ENCODE measurements at regions not wholly inside any gene's neighbourhood (a gene's known extent, or its start where the extent isn't known, plus 50 kb on each side); places are given as distances from the start of the nearest gene placed in this dataset.
"Not testable (repeated sequence)": the region's sequence is repeated elsewhere in the genome, so short reads cannot be mapped to it uniquely, and the experiment has no call there.

DNA sequence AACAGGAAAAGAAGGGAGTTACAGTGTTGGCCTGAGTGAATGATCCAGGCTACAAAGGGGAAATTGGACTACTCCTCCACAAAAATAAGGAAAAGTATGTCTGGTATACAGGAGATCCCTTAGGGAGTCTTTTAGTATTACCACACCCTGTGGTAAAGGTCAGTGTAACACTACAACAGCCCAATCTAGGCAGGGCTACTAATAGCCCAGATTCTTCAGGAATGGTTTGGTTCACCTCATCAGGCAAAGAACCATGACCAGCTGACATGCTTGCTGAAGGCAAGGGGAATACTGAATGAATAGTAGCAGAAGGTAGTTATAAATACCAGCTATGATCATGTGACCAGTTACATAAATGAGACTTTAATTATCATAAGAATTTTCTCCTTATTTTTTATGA, 372.6 kb upstream of the ATP11B start:
- DNase-seq = no peak

DNA sequence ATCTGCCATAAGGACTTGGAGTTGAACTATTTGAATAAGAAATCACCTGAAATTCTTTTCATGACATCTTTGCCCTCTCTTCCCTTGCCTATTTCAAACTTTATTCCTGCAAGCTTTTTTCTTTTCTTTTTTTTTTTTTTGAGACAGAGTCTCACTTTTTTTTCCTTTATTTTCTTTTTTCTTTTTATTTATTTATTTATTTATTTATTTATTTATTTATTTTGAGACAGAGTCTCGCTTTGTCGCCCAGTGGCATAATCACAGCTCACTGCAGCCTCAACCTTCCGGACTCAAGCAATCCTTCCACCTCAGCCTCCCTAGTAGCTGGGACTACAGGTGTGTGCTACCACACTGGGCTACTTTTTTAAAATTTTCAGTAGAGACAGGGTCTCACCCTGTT, 369.3 kb upstream of the ATP11B start:
- DNase-seq = no peak

DNA sequence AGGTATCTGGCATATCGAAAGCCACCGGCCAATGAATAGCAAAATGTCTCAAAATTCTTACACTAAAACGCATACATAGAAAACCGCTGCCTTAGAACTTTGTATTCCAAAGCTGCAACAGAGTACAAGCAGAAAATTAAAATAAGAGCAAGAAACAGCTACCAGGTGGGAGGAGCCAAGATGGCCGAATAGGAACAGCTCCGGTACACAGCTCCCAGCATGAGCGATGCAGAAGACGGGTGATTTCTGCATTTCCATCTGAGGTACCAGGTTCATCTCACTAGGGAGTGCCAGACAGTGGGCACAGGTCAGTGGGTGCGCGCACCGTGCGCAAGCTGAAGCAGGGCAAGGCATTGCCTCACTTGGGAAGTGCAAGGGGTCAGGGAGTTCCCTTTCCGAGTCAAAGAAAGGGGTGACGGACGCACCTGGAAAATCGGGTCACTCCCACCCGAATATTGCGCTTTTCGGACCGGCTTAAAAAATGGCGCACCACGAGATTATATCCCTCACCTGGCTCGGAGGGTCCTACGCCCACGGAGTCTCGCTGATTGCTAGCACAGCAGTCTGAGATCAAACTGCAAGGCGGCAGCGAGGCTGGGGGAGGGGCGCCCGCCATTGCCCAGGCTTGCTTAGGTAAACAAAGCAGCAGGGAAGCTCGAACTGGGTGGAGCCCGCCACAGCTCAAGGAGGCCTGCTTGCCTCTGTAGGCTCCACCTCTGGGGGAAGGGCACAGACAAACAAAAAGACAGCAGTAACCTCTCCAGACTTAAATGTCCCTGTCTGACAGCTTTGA, 367.2 kb upstream of the ATP11B start:
- DNase-seq = not testable (repeated sequence)

DNA sequence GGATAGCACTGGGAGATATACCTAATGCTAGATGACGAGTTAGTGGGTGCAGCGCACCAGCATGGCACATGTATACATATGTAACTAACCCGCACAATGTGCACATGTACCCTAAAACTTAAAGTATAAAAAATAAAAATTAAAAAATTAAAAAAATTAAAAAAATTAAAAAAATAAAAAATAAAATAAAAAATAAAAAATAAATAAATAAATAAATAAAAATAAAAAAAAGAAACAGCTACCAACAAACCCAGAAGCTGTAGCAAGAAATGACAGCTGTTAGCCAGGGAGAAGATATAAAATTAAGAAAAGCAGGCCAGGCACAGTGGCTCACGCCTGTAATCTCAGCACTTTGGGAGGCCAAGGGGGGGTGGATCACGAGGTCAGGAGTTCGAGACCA, 361.3 kb upstream of the ATP11B start:
- not testable (repeated sequence) for DNase-seq

DNA sequence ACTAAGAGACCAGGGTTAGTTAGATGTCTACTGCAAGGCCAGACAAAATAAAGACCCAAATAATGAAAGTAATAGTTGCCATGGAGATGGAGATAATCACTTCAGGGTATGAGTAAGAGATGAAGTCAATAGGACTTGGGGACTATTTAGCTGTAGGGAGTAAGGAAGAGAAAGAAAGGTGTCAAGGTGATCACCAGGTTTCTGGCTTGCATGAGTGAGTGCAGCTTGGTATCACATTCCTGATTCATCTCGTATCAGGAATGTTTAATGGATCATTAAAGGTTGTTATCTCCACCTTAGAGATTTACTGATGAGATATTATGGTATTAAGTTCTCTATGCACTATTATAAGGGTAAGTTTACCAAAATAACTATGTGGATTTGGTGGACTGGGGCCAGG, 357.4 kb upstream of the ATP11B start:
- DNase-seq = no peak

DNA sequence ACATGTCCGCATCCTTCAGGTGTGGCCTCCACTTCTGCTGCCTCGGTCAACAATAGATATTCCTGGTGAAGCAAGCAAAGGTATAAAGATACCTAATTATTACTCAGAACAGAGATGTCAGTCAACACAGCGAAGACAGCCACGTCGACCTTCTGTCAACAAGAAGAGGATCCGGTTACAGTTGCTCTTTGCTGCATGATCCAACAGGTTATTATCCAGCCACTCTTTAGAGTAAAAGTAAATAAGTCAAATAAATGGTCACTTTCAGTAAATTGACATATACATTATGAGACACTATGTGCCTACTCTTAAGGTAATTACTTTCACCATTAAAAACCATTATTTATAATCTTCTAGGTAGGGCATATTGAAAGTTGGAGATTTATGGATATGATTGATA, 356.8 kb upstream of the ATP11B start:
- DNase-seq = no peak

DNA sequence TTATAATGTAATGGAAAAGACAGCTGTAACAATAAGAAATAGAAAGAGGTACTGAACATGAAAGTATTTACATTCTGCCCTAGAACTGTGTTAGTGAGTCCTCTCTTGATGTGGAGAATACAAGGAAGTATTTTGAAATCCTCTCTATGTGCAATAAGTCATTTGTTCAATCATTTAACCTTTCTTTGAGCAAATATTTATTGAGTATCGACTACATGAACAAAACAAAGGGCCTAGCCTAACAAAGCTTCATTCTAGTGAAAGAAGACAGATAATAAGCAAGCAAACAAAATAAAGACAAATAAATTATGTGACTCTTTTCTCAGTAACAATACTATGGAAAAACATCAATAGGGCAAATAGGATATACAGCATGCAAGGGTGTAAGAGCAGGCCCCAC, 354.9 kb upstream of the ATP11B start:
- DNase-seq = no peak

DNA sequence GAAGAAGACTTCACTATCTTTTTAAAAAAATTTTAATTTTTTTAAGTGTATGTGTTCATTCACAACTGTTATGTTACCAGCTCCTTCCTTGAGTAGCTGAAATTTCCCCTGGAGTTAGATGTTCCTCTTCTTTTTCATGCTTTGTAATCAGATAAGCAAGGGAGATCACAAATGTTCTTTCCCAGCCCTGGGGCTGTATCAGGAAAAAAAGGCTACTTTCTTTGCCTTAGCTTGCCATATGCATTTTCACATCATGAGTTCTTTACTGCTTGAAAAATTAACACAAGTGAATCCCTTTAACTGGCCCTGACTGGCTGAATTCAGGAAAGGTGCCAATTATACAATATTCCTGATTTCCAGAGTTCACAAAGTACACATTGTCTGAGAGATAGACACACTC, 353.2 kb upstream of the ATP11B start:
- DNase-seq = no peak

DNA sequence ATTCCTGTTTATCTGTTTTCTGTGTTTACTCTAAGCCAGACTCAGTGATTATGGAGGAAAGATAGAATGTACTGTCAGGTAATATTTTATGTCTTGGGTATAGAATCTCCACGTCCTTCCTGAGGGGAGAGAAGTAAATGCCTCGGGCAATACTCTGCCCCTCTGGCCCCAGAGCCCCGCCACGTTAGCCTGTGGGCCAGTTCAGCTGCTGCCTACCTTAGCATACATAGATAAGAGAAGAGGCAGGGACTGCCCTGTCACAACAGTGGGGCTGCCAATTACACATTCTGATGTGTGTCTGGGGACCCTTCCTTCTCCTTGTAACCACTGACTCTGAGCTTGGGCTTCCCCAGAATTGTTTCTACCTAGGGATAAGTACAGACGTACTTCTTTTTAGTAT, 347.7 kb upstream of the ATP11B start:
- DNase-seq = no peak

DNA sequence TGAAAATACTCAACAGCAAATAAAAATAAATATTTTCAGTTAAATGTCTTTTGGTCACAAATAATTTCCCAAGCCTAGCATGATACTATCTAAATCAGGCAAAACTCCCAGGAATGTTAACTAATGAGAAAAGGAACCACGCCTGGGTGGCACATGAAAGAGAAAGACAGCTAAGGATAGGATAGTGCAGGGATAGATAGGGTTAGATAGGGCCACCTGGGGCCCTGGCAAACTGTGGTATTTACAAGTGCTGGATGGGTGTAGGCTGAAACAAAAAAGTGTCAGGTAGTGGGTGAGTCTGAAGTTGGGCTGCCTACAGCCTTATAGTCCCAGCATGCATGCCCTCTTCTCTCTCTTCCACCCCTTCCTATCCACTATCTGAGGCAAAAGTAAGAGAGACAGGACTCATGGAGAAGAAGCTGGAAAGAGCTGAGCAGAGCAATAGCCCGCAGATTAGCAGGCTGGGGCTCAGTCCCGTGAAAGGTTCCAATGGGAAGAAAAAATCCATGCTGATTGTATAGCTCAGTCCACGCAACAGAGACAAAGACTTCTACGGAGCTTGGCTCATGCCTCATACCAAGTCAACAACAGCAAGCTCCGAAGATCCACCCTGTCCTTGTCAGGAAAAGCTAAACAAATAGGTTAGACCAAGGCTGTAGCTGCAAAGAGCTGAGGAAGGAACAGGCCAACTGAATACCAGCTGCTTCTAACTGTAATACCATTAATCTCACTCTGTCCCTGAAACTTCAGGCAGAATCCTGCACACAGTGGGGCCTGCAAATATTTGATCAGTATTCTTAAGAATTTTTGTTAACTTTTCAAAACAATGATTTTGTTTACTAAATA, 342.1 kb upstream of the ATP11B start:
- no peak for DNase-seq

DNA sequence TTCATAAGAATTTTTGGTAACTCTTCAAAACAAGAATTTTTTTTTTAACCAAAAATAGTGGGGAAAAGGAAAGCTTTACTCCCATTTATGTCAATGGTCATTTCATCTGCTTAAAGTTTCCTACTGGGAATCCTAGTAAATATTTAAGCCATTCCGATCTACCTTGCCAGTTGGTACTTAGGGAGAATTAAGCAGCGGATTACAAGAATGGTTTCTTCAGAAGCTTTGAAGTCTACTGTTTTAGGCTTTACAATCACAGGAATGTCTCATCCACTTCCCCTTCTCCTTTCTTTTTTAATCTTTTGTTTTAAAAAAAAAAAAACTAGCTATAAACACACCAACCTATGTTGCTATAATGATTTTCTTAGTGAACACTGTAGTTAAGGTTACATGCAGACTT, 341.4 kb upstream of the ATP11B start:
- DNase-seq = no peak

DNA sequence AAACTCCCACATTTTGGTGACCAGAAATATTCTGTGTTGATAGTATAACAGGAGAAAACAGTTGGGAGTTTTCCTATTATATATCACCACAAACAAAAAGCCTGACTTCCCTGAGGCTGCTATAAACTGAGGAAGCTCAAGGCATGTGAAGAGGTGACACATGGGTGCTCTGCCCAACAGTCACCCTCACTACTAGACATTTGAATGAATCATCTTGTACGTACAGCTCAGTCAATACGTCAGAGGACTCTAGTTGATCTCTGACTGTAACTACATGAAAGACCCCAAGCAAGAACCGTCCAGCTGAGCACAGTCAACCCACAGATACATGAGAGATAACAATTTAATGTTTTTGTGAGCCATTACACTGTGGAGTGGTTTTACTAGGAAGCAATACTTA, 338.3 kb upstream of the ATP11B start:
- no peak for DNase-seq

DNA sequence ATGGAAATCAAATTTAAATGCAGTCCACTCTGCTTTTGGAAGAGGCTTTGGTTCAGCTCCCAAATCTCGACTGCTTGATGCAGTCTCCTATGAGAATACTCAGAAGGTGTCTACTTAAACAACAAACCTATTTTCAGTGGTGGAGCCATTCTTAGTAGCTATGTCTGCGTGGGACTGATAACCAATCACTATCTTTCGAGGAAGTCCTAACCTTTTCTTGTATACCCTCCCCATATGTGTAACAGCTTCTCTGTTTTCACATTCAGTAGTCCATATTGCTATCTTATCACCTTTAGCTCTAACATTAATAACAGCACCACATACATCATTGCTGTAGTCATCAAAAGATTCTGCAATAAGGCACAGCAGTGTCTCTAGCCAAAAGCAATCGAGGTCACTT, 333.0 kb upstream of the ATP11B start:
- DNase-seq = no peak

DNA sequence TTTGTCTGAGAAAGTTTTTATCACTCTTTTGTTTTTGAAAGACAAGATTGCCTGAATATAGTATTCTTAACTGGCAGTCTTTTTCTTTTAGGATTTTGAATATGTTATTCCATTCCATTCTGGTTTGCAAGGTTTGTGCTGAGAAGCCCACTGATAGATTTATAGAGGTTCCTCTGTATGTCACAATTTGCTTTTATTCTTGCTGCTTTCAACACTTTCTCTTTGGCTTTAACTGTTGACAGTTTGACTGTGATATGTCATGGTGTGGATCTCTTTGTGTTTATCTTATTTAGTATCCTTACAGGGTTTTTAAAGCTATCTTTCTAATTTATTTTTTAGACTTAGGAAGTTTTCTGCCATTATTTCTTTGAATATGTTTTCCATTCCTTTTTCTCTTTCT, 331.2 kb upstream of the ATP11B start:
- no peak for DNase-seq

DNA sequence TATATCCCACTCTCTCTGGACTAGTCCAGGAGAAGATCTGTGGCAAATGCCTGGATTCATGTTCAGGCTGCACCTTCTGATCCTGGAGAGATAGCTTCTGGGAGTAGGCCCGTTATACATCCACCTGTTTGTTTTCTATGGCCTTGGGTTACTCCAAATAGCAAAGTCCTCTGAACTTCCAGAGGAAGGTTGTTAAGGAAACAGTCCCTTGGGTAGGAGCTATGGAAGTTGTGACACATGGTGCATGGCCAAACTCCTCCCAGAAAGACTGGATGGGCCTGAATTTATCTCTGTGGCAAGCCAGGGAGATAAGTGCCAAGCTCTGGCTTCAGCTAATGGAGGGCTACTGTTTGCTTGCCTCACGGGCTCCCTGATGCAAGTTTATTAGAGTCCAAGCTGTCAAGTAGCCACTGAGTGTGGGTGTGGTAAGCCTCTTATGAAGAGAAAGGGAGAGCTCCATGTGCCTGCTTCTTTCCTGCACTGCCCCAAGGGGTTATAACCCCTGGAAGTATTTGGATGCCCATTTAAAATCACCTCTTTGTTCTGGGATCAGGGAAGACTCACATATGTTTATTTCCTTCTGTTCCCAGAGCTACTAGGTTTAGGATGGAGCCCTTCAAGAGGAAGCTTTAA, 328.7 kb upstream of the ATP11B start:
- no peak for DNase-seq

DNA sequence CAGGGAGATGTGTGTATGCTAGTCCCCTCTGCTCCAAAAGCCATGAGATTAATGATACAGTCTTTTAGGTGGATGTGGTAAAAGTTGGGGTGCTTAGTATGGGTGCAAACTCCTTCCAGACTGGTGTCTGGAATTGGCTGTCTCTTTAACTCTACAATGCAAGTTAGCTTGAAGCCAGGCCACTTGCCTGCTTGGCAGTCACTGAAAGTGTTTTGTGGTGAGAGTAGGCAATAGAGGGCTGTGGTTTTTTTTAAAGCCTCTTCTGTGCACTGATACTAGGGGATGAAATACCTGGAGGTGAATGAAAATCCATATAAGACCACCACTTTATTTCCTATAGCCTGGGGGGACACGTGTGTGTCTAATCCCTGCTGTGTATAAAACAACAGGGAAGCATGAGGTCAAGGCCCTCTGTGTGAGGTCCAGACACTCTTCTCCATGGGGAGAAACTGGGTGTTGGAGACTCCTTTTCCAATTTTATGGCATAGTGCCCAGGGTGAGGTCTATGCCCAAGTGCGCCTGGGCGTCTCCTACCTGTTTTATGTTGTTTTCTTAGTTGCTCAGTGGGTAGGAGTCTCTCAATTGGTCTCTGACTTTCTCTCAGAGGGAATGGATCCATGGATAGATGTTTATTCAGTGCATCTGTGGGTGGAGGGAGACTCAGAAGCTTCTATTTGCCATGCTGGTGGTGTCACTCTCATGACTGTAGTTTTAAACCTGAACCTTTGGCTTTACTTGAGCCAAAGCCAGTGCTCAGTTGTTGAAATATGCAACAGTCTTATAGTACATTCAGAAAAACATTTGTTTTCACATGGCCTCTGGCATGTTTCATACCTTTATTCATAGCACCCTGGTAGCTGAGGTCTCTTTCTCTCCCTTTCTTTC, 327.8 kb upstream of the ATP11B start:
- DNase-seq = no peak

DNA sequence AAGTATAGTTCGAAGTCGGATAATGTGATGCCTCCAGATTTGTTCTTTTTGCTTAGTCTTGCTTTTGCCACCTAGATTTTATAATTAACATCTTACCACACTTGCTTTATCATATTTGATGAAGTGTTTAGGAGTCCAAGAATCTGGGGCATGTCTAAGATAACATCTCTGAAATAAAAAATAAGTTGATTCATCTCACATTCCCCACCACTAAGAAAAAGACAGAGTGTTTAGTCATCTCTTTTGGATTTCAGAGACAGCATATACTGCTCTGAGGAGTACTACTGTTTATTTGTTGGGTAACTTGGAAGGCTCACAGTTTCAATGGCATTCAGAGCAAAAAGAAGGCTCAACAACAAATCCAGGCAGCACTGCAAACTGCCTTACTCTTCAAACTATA, 324.2 kb upstream of the ATP11B start:
- DNase-seq = no peak

DNA sequence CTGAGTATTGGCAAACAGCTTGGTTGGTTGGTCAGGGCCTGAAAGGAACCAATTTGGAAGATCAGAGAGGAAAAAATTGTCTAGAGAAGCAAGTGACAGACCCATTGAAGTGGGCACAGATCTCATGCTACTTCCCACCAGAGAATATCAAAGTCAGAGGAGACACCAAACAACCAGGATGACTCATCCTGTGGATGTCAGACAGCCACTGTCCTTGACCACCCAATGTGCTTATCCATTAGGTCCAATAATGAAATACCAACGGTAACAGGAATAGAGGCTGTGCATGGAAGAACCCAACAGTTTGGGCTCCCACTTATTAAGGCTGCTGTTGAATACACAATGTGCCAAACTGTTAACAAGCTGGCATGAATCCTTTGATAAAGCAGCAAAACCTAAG, 323.1 kb upstream of the ATP11B start:
- DNase-seq = no peak

DNA sequence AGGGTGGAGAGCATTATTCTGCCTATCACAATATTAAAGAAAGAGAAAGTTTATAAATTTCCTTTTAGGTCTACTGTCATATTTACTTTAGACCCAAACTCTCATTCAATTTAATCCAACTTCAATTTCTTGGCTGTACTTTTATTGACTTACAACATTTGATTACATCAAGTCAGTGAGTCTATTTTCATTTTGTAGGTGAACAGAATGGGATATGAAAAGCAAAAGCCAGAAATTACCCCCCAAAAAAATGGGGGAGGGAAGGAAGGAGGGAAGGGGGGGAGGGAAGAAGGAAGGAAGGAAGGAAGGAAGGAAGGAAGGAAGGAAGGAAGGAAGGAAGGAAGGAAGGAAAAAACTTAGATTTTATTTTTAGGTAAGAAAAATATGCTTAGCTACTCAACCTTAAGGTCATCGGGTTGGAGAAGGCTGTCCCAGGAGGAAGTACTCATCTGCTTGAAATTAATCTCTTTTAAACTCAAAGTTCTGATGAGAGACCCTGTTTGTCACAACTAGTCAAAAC, 320.1 kb upstream of the ATP11B start:
- DNase-seq = no peak

DNA sequence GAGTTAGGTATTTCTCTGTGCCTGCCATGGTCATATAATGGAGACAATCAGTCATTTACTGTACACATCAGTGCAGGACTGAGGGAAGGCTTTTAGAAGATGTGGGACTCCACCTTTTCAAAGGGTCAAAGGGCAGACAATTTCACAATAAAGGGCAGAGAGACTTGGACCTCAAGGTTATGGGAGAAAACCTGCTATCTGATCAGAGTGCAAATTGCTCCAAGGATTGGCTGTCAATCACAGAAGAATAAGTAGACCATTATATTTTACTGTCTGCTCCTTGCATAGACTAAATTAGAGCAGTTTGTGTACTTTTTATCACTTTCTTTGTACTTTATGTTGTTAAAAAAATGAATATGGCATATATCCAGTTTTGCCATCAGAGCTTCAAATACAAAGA, 314.9 kb upstream of the ATP11B start:
- DNase-seq = no peak

DNA sequence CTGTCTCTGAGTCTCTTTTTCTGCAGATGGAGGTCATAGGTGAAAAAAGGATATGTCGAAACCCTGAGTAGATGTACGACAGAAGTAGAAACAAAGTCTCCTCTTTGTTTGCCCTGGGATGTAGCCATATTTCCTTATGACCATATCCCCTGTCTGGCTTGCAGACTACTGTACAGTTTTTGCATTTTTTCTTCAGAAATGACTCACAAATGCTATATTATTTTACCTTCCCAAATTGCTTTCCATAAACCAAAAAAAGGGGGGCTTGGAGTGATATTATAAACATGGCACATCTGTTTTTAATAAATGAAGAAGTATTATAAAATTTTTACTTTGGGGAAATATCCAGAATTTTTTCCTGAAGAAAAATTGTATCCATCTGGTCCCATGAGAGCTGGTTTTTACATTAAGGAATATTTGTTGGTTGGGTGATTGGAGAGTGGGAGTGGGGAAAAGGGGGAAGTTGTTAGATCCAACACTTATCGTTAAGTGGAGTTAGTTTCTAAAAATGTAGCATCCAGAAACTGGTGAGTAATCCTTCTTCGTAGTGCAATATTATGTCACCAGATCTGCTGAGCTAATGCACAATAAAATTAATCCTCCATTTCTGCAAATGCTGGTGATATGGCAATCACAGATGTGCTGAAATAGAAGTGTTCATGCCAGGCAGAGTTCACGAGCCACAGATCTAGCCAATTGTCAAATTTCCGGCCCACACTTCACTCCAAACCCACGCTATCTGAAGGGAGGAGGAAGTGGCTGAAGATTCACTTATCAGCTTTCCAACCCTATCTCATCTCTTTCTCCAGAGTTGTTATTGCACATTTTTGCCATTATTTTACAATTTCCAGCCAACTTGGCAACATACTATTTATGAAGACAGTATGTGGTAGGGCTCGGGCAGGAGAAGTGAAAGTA, 313.6 kb upstream of the ATP11B start:
- DNase-seq = peak; percentile 8

DNA sequence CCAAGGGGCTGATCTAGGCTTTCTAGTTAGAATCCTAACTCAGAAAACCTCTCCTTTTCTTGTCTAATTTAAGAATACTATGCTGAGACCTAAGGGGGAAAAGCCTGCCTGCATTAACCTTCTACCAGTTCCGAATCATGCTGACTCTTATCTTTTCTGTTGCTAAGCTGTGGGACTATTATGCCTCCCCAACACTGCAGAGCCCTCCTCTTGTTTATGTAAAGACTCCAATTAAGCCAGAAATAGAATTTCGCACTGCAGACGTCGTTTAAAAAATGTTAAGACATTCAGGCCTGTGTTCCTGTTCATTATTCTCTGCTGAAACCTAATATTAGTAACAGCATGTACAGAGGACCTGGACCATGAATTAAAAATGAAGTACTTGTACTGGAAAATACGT, 310.6 kb upstream of the ATP11B start:
- DNase-seq = no peak
